T-helper 2 cell treated with Interferon-gamma antibody and Interleukin-4, amounts not matched to agents 100 ng/mL and 5 ng/mL, for 36 hours (primary cell): ENCODE measurements at regions not wholly inside any gene's neighbourhood (a gene's known extent, or its start where the extent isn't known, plus 50 kb on each side); places are given as distances from the start of the nearest gene placed in this dataset.

Source experiments
- intact Hi-C: fragments of 100-400 bp; cut with micrococcal nuclease; formaldehyde crosslinking; loops from one replicate; pipeline ENCODE4 v1.15.1; 2023

- intact Hi-C loops: loop anchor here (2.0 to 5.0 kb wide), 3 partner anchors 16 to 155 kb away; no protein-coding TSS in a partner anchor
These were observed 146.0 kb upstream of the PLEKHG7 start for GRCh38 chr12:92556637-92557421.

GRCh38 chr12:92556141-92556540 lies 146.6 kb upstream of the PLEKHG7 start:
- intact Hi-C loops: loop anchor here (2.0 to 5.0 kb wide), 3 partner anchors 15 to 154 kb away; no protein-coding TSS in a partner anchor

- intact Hi-C loops: loop anchor here (5.0 kb wide), 2 partner anchors 47 to 152 kb away; no protein-coding TSS in a partner anchor
These were observed 148.4 kb upstream of the PLEKHG7 start for GRCh38 chr12:92554158-92555073.

- intact Hi-C loops: no loop called here
These were observed 149.4 kb upstream of the PLEKHG7 start for GRCh38 chr12:92553389-92553788.

- intact Hi-C loops: no loop called here
These were observed 150.2 kb upstream of the PLEKHG7 start for GRCh38 chr12:92552412-92553108.

- intact Hi-C loops: no loop called here
These were observed 150.9 kb upstream of the PLEKHG7 start for GRCh38 chr12:92551853-92552397.

- intact Hi-C loops: no loop called here
These were observed 151.6 kb upstream of the PLEKHG7 start for GRCh38 chr12:92551210-92551609.

- intact Hi-C loops: no loop called here
These were observed 152.1 kb upstream of the PLEKHG7 start for GRCh38 chr12:92550661-92551060.

GRCh38 chr12:92550254-92550653 lies 152.5 kb upstream of the PLEKHG7 start:
- intact Hi-C loops: no loop called here

GRCh38 chr12:92549516-92549915 lies 153.3 kb upstream of the PLEKHG7 start:
- intact Hi-C loops: no loop called here

- intact Hi-C loops: no loop called here
These were observed 154.9 kb upstream of the PLEKHG7 start for GRCh38 chr12:92547906-92548305.

GRCh38 chr12:92547420-92547819 lies 155.4 kb upstream of the PLEKHG7 start:
- intact Hi-C loops: no loop called here

- intact Hi-C loops: no loop called here
These were observed 156.0 kb upstream of the PLEKHG7 start for GRCh38 chr12:92546635-92547348.

- intact Hi-C loops: no loop called here
These were observed 156.5 kb upstream of the PLEKHG7 start for GRCh38 chr12:92546259-92546634.

GRCh38 chr12:92544322-92544721 lies 158.5 kb upstream of the PLEKHG7 start:
- intact Hi-C loops: no loop called here

- intact Hi-C loops: no loop called here
These were observed 158.9 kb upstream of the PLEKHG7 start for GRCh38 chr12:92543840-92544239.

- intact Hi-C loops: no loop called here
These were observed 159.4 kb upstream of the PLEKHG7 start for GRCh38 chr12:92543359-92543758.

GRCh38 chr12:92541731-92542130 lies 161.1 kb upstream of the PLEKHG7 start:
- intact Hi-C loops: loop anchor here (2.0 kb wide), 2 partner anchors 15 to 139 kb away; no protein-coding TSS in a partner anchor

- intact Hi-C loops: loop anchor here (2.0 kb wide), 2 partner anchors 16 to 138 kb away; no protein-coding TSS in a partner anchor
These were observed 161.9 kb upstream of the PLEKHG7 start for GRCh38 chr12:92540782-92541423.
